Bronchial epithelial cell (primary cell): ENCODE measurements at regions not wholly inside any gene's neighbourhood (a gene's known extent, or its start where the extent isn't known, plus 50 kb on each side); places are given as distances from the start of the nearest gene placed in this dataset.

ENCODE experiments used
- DNase-seq: peaks from one replicate; pipeline ENCODE4 v3.0.0-alpha.2; 2010; ENCODE audit warnings: low read depth
- FAIRE-seq: peaks from 2 replicates; lab custom pipeline; 2011; peaks lifted over from hg19 to GRCh38; lab: Jason Lieb, UNC
- H3K27me3 ChIP-seq: 2 replicates; pipeline ENCODE4 v1.5.1; 2011; ENCODE audit warnings: low read length; ENCODE audit not compliant: control insufficient read depth, insufficient read depth
- H3K36me3 ChIP-seq: 2 replicates; pipeline ENCODE4 v1.5.1; 2011; ENCODE audit warnings: low read length; ENCODE audit not compliant: control insufficient read depth, insufficient read depth
- H3K4me3 ChIP-seq: 2 replicates; pipeline ENCODE4 v1.5.1; 2011; ENCODE audit warnings: mild to moderate bottlenecking, low read depth, low read length, control low read depth
- CTCF ChIP-seq: IDR thresholded peaks from 2 replicates; pipeline ENCODE4 v1.5.1; 2011; ENCODE audit warnings: mild to moderate bottlenecking, moderate library complexity, low read length, control low read depth, inconsistent platforms; ENCODE audit not compliant: insufficient read depth, severe bottlenecking

GRCh38 chr13:91058066-91058465, 289.4 kb upstream of the MIR17HG start:
- no peaks in the 10 kb centered on the region for H3K27me3 ChIP-seq
- FAIRE-seq, result no peak
- no peaks in the 10 kb centered on the region for H3K36me3 ChIP-seq
- no peak overlapping the region for H3K4me3 ChIP-seq
- no peak for TF ChIP-seq CTCF
- peak; percentile 28 for DNase-seq

- Histone ChIP-seq H3K4me3 (no peak overlapping the region), H3K27me3 (no peaks in the 10 kb centered on the region), H3K36me3 (no peaks in the 10 kb centered on the region)
- DNase-seq (no peak), FAIRE-seq (no peak)
- no peak for TF ChIP-seq CTCF
Measured at GRCh38 chr13:91058919-91059318, 288.6 kb upstream of the MIR17HG start.

GRCh38 chr13:91066745-91067144, 280.7 kb upstream of the MIR17HG start:
- Histone ChIP-seq H3K36me3 (no peaks in the 10 kb centered on the region), H3K4me3 (no peak overlapping the region), H3K27me3 (no peaks in the 10 kb centered on the region)
- DNase-seq (no peak), FAIRE-seq (no peak)
- TF ChIP-seq CTCF, result no peak

GRCh38 chr13:91072486-91072885, 275.0 kb upstream of the MIR17HG start:
- no peak overlapping the region for H3K4me3 ChIP-seq
- H3K36me3 ChIP-seq, result no peaks in the 10 kb centered on the region
- no peak for TF ChIP-seq CTCF
- no peak for FAIRE-seq
- no peak for DNase-seq
- no peaks in the 10 kb centered on the region for H3K27me3 ChIP-seq

- no peak overlapping the region for H3K4me3 ChIP-seq
- FAIRE-seq (no peak), DNase-seq (no peak)
- H3K27me3 ChIP-seq, result no peaks in the 10 kb centered on the region
- no peaks in the 10 kb centered on the region for H3K36me3 ChIP-seq
- TF ChIP-seq CTCF, result no peak
Measured at GRCh38 chr13:91074091-91074490, 273.4 kb upstream of the MIR17HG start.

- Histone ChIP-seq H3K27me3 (no peaks in the 10 kb centered on the region), H3K36me3 (no peaks in the 10 kb centered on the region), H3K4me3 (no peak overlapping the region)
- DNase-seq (no peak), FAIRE-seq (no peak)
- TF ChIP-seq CTCF, result no peak
Measured at GRCh38 chr13:91076830-91077229, 270.7 kb upstream of the MIR17HG start.
